Fibroblast of skin of scalp (primary cell): ENCODE measurements at regions not wholly inside any gene's neighbourhood (a gene's known extent, or its start where the extent isn't known, plus 50 kb on each side); places are given as distances from the start of the nearest gene placed in this dataset.
A peak's percentile ranks its signal among the peaks of the same experiment; 100 is the strongest.
"Not testable (repeated sequence)": the region's sequence is repeated elsewhere in the genome, so short reads cannot be mapped to it uniquely, and the experiment has no call there.

Source experiments
- DNase-seq: peaks from one replicate; pipeline ENCODE4 v3.0.0-alpha.2; 2013

- no peak for DNase-seq
These were observed 125.3 kb upstream of the TACR3 start for GRCh38 chr4:103845075-103845474.

- DNase-seq = no peak
These were observed 123.0 kb upstream of the TACR3 start for GRCh38 chr4:103842637-103843239.

DNA sequence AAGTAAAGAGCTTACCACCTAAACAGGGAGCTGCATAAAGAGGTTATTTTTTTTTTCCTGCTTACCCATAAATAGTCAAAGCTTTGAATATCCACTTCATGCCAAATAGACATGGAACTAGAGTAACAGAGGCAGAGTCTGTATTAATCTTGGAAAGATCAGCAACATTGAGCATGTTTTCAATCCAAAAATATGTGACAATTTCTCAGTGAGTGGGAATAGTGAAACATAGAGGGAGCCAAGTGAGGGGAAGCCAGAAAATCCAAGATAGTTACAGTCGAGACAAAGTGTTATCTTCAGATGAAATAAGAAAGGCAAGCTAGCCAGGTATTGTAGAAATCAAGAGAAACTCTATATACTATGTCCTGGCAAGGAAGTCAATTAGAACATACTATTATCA lies 122.3 kb upstream of the TACR3 start:
- DNase-seq = no peak

DNA sequence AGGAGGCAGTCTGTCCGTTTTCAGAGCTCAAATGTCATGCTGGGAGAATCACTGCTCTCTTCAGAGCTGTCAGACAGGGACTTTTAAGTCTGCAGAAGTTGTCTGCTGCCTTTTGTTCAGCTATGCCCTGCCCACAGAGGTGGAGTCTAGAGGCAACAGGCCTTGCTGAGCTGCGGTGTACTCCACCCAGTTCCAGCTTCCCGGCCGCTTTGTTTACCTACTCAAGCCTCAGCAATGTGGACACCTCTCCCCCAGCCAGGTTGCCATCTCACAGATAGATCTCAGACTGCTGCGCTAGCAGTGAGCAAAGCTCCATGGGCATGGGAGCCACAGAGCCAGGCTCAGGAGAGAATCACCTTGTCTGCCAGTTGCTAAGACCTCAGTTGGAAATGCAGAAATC lies 90.5 kb upstream of the TACR3 start:
- DNase-seq = not testable (repeated sequence)

DNA sequence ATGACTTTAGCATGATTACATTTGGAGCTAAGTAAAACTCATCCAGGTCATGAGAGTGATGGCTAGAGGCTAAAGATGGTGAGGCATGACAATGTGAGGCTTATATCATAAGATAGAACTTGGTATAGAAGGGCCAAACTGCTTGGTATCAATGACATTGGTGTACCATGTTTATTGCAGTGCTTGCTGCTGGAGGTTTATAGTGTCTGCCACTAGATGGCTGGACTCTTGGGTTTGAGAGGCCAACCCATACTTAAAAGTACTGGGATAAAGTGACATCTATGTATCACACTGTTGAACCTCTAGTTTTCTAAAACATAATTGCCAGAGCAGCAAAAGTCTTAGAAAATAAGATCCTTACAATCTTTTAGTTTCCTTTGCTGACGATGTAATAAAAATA lies 83.0 kb upstream of the TACR3 start:
- no peak for DNase-seq

GRCh38 chr4:103787057-103787456 lies 67.3 kb upstream of the TACR3 start:
- no peak for DNase-seq

DNA sequence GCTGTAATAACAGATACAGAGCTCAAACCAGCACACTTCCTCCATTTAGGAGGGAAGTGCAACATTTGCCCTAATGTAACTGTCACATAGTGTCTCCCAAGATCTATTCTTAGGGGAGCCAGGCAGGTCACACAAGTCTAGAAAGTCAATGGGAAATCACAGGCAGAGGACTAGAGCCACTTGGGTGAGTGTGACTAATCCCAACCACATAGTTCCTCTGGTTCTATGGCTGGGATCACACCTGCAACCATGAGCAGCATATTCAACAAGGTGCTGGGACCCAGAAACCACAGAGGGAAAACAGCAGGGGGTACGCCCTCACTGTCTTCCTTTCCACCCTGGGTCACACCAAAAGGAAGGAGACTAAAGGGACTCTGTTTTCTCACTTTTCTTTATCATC lies 66.8 kb upstream of the TACR3 start:
- no peak for DNase-seq

- DNase-seq = peak; percentile 19
These were observed 66.2 kb upstream of the TACR3 start for GRCh38 chr4:103786014-103786413.

DNA sequence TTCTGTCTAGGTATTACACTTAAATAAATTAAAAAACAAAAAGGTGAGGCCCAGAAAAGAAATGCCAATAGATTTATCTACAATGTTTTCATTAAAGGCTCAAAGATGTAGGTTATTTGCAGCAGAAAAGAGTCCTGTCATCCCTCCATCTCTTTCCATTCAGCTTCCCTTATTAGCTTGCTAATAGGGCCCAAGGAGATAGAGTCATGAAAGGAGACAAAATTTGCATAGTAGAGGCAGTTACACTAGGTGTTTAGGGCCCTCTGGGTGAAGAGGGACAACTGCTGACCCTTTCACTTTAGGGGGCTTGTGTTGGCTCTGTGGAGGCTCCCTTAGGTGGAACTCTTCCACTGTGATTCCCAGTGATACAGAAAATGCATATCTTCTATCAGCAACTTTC lies 58.4 kb upstream of the TACR3 start:
- DNase-seq = no peak

GRCh38 chr4:103774326-103774825 lies 54.6 kb upstream of the TACR3 start:
- DNase-seq = no peak

- no peak for DNase-seq
These were observed 54.0 kb upstream of the TACR3 start for GRCh38 chr4:103773691-103774231.
